Epithelial cell of proximal tubule (primary cell): ENCODE measurements at regions not wholly inside any gene's neighbourhood (a gene's known extent, or its start where the extent isn't known, plus 50 kb on each side); places are given as distances from the start of the nearest gene placed in this dataset.

ENCODE experiments used
- DNase-seq: peaks from one replicate; pipeline ENCODE4 v3.0.0-alpha.2; 2011; ENCODE audit warnings: low read depth
- H3K4me3 ChIP-seq: 2 replicates; pipeline ENCODE4 v1.5.1; 2011; ENCODE audit warnings: low read depth, mild to moderate bottlenecking, low read length
- CTCF ChIP-seq: conservative IDR thresholded peaks from 2 replicates; pipeline ENCODE4 v1.5.1; 2012; ENCODE audit warnings: low read depth, mild to moderate bottlenecking, low read length

GRCh38 chr6:149157126-149157525, 160.4 kb upstream of the TAB2 start:
- no peak overlapping the region for H3K4me3 ChIP-seq
- no peak for DNase-seq
- TF ChIP-seq CTCF: no peak

GRCh38 chr6:149158076-149158475, 159.4 kb upstream of the TAB2 start:
- no peak for TF ChIP-seq CTCF
- DNase-seq: no peak
- H3K4me3 ChIP-seq: no peak overlapping the region

- no peak overlapping the region for H3K4me3 ChIP-seq
- no peak for TF ChIP-seq CTCF
- DNase-seq: no peak
Observed at GRCh38 chr6:149160943-149161342, 156.6 kb upstream of the TAB2 start.

- DNase-seq: no peak
- TF ChIP-seq CTCF: no peak
Observed at GRCh38 chr6:149162924-149163323, 154.6 kb upstream of the TAB2 start.

GRCh38 chr6:149164199-149164750, 153.2 kb upstream of the TAB2 start:
- DNase-seq: no peak
- TF ChIP-seq CTCF: no peak
- no peak overlapping the region for H3K4me3 ChIP-seq

More at GRCh38 chr6:149162924-149163323, 154.6 kb upstream of the TAB2 start:
- no peak overlapping the region for H3K4me3 ChIP-seq

GRCh38 chr6:149166336-149166735, 151.2 kb upstream of the TAB2 start:
- no peak for TF ChIP-seq CTCF
- DNase-seq: no peak
- no peak overlapping the region for H3K4me3 ChIP-seq

- TF ChIP-seq CTCF: no peak
- no peak for DNase-seq
- no peak overlapping the region for H3K4me3 ChIP-seq
Observed at GRCh38 chr6:149166747-149167146, 150.8 kb upstream of the TAB2 start.
